Calu3 (cell line): ENCODE measurements at regions not wholly inside any gene's neighbourhood (a gene's known extent, or its start where the extent isn't known, plus 50 kb on each side); places are given as distances from the start of the nearest gene placed in this dataset.

Experiments used
- BruUV-seq: library from RNA; stranded (reverse); fragments of 400-500 nt; replicated peaks from 2 replicates; lab custom pipeline; 2021; lab: Mats Ljungman, UMichigan
- CTCF ChIA-PET: fragments of 300-600 bp; sonication (Branson Sonifier 250); formaldehyde crosslinking; loops from one replicate; lab custom pipeline; 2022; ENCODE audit warnings: antibody characterized with exemption; lab: Charles Lee
- DNase-seq: peaks from one replicate; pipeline ENCODE4 v3.0.0; 2022
- H3K27ac Mint-ChIP-seq: one replicate; pipeline ENCODE4 v1.8.0; 2022; ENCODE audit warnings: mixed read lengths; ENCODE audit not compliant: unreplicated experiment
- H3K27me3 Mint-ChIP-seq: one replicate; pipeline ENCODE4 v1.8.0; 2022; ENCODE audit warnings: mixed read lengths; ENCODE audit not compliant: unreplicated experiment
- H3K36me3 Mint-ChIP-seq: one replicate; pipeline ENCODE4 v1.8.0; 2022; ENCODE audit warnings: mild to moderate bottlenecking, moderate library complexity, mixed read lengths; ENCODE audit not compliant: insufficient read depth, unreplicated experiment
- H3K4me1 Mint-ChIP-seq: one replicate; pipeline ENCODE4 v1.8.0; 2022; ENCODE audit warnings: mild to moderate bottlenecking, low read depth, mixed read lengths; ENCODE audit not compliant: unreplicated experiment
- H3K4me3 Mint-ChIP-seq: one replicate; pipeline ENCODE4 v1.8.0; 2022; ENCODE audit warnings: mild to moderate bottlenecking, low read depth, moderate library complexity, mixed read lengths; ENCODE audit not compliant: unreplicated experiment
- H3K9me3 Mint-ChIP-seq: one replicate; pipeline ENCODE4 v1.8.0; 2022; ENCODE audit warnings: low read depth, mixed read lengths; ENCODE audit not compliant: unreplicated experiment
- CTCF ChIP-seq: fragments of 200-600 bp; IDR thresholded peaks from one replicate; pipeline ENCODE4 v1.8.0; 2022; ENCODE audit warnings: antibody characterized with exemption; ENCODE audit not compliant: unreplicated experiment
- intact Hi-C: fragments of 100-400 bp; cut with micrococcal nuclease; formaldehyde crosslinking; loops from one replicate; pipeline ENCODE4 v1.10.0; 2022; ENCODE audit not compliant: unreplicated experiment

- Mint-ChIP-seq H3K36me3 (no peaks in the 10 kb centered on the region), H3K4me3 (no peak overlapping the region), H3K9me3 (peaks cover 12% of the 10 kb centered on the region), H3K4me1 (no peaks in the 10 kb centered on the region), H3K27ac (no peak overlapping the region), H3K27me3 (no peaks in the 10 kb centered on the region)
- no TSS peak for BruUV-seq
- TF ChIP-seq CTCF, result no peak
- no peak for DNase-seq
- intact Hi-C loops, result no loop called here
- CTCF ChIA-PET, result interaction anchor here (0.6 kb wide), 1 partner anchor 313 kb away, joined by 3 read pairs; no protein-coding TSS in a partner anchor
Observed at GRCh38 chr16:62177351-62178203, 141.3 kb upstream of the CDH8 start.

DNA sequence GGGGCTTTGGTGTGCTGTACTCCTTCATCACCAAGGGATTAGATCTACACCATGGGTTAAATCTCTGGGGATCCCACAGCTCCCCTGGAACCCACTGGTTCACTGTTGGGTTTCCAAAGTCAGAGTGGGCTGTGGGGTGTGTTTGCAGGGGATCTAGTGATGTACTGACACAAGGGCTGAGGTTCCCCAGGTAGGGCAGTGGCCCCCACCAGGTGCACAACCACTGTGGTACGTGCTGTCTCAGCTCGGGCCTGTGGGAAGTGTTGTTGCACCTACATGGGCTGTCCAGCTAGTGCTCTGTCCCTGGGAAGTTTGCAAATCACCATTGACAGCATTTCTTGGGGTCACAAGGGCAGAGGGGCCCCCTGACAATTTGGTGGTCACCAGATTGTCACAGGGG lies 134.4 kb upstream of the CDH8 start:
- Mint-ChIP-seq H3K36me3 (no peaks in the 10 kb centered on the region), H3K27me3 (no peaks in the 10 kb centered on the region), H3K9me3 (peaks cover 14% of the 10 kb centered on the region), H3K27ac (no peak overlapping the region), H3K4me3 (no peak overlapping the region), H3K4me1 (no peaks in the 10 kb centered on the region)
- BruUV-seq, result no TSS peak
- CTCF ChIA-PET, result no interaction called here
- no peak for DNase-seq
- intact Hi-C loops, result no loop called here
- TF ChIP-seq CTCF, result no peak

GRCh38 chr16:62167551-62167950 lies 131.3 kb upstream of the CDH8 start:
- Mint-ChIP-seq H3K4me1 (no peaks in the 10 kb centered on the region), H3K27ac (no peak overlapping the region), H3K4me3 (no peak overlapping the region), H3K9me3 (peaks cover 14% of the 10 kb centered on the region), H3K27me3 (no peaks in the 10 kb centered on the region), H3K36me3 (no peaks in the 10 kb centered on the region)
- BruUV-seq, result no TSS peak
- TF ChIP-seq CTCF, result no peak
- CTCF ChIA-PET, result no interaction called here
- intact Hi-C loops, result no loop called here
- no peak for DNase-seq

DNA sequence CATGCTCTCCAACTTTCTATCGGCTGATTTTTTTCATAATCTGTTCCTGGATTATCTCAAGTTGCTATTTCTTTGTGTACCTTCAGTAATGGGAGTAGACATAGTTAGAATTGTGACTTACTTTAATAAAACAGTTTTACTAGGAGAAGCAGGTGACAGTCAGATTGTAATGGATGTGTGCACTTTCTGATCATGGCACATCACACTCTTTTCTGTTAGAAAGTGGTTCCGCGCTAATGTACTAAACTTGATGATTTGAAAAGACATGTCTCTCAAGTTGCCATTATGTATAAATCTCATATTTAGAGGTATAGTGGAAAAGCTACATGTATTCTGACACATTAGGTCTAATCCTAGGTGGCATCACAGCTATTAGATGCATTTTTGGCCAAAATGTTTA lies 121.3 kb upstream of the CDH8 start:
- Mint-ChIP-seq H3K27ac (no peak overlapping the region), H3K4me1 (no peaks in the 10 kb centered on the region), H3K36me3 (no peaks in the 10 kb centered on the region), H3K9me3 (peaks cover 10% of the 10 kb centered on the region), H3K4me3 (no peak overlapping the region), H3K27me3 (no peaks in the 10 kb centered on the region)
- intact Hi-C loops, result no loop called here
- DNase-seq, result no peak
- no peak for TF ChIP-seq CTCF
- CTCF ChIA-PET, result interaction anchor here (0.7 kb wide), 1 partner anchor 32 kb away, joined by 5 read pairs; no protein-coding TSS in a partner anchor
- no TSS peak for BruUV-seq
